ENCODE measurements at regions not wholly inside any gene's neighbourhood (a gene's known extent, or its start where the extent isn't known, plus 50 kb on each side); places are given as distances from the start of the nearest gene placed in this dataset.

- DNase-seq, result no peak
These were observed 188.4 kb downstream of the ABCC12 start for GRCh38 chr16:47967374-47967773.

DNA sequence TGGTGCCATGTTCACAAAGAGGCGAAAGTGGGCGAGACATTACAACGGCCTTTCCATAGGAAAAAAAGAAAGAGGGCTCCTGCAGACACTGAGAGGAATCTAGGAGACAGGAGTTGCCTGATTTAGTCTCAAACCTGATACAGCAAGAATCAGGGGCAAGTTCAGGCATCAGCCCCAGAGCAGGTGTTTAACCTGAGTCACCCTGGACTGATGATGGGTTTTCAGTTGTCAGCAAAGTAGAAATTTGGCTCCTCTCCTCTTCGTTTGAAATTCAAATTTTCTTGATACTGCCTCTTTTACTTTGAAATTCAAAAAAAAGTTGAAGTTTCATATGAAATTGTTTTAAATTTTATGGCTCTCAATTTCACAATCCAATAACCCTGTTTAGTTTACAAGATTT lies 189.5 kb downstream of the ABCC12 start:
- DNase-seq, result no peak

DNA sequence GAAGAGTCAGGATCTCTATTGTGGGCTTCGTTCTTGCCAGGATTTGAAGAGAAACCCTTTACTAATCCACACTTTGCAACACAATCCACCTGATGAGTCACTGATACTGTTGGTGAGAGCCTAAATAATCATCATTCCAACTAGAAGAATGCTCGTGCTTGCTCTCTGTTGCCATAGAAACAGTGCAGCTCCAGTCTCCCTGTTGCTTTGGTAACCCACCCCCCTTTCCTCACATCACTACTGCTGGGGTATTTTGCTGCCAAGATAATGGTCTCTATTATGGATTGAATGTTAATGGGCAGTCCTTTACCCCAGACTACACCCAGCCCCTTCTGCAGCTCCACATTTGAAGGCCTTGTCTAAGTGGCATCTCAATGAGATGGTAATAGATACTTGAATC lies 190.4 kb downstream of the ABCC12 start:
- DNase-seq, result no peak

DNA sequence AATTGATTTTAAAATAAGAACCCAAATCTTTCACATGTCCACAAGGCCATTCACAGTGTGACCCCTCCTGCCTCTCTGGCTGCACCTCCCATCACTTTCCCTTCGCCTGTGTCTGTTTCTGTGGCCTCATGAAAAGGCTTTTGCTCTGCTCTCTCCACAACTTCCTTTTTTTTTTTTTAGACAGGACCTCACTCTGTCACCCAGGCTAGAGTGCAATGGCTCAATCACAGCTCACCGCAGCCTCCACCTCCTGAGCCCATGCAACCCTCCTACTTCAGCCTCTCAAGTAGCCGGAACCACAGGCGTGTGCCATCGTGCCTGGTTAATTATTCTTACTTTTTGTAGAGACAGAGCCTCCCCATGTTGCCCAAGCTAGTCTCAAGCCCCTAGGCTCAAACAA lies 197.1 kb downstream of the ABCC12 start:
- DNase-seq, result no peak

- no peak for DNase-seq
These were observed 198.9 kb downstream of the ABCC12 start for GRCh38 chr16:47956916-47957315.

DNA sequence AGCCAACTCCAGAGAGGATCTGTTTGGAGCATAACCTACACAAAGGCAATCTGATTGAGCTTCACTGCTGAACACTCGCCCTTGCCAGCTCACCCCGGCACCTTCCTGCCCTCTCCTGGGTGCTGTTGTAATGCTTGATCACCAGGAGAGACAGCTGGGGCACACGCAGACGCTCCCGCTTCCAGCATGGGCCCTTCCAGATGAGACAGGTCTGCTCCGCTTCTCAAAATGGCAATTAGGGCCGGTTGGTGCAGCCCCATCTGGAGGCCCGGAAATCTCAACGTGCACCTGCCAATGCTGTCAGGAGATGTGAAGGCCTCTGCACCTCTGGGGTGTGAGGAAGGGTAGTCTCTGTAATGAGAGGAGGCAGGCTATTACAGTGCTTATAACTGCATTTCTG lies 206.1 kb downstream of the ABCC12 start:
- no peak for DNase-seq

DNA sequence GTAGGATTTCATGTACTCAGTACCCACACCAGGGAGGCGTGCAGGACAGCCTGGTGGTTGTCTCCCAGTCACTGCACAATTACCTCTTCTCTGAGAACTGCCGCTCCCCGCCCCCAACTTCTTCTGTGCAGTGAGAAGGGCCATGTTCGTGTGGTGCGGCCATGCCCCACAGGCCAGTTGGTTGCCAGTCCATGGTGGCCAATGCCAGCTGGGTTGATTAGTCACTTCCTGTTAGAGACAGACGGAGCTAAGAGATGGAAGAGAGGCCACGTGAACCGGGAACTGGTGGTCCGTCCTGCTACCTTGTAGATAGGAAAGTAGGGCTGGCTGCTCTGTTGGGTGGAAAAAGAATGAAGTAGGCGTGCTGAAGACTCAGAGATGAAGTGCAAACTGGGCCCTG lies 206.5 kb downstream of the ABCC12 start:
- DNase-seq, result no peak

DNA sequence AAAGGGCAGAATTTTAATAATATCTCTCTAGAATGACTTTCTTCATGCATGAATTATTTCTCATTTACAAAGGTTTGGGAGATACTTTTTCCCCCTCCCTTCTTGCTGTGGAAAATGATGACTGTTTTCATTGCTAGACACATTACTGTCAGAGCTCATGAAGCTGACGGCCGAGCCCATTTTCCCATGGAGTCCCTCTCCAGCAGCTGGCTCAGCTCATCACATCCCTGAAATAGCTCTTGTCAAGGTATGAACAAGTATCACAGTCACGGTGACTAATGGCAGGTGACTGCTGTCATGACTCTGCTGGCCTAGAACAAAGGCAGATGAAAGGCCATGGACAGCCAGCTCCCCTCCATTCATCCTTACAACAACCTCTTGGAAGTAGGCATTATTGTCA lies 208.1 kb downstream of the ABCC12 start:
- no peak for DNase-seq

GRCh38 chr16:47946092-47946491 lies 209.7 kb downstream of the ABCC12 start:
- no peak for DNase-seq

DNA sequence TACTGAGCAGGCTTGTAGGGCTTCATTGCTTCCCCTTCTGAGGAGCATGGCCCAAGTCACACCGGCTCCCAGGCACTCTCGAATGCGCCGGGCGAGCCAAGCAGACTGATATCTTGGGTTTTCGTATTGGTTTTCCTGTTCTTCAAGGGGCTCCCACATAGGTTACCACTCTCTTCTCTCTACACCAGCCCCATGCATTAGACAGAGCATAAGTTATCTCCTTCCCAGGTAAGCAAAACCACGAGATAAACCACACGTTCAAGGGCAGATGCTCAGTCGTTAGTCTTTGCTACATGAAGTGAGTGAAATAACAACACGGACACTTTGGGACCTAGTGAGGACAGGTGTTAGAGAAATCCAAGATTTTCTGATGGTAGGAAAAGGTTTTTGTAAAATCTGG lies 211.2 kb downstream of the ABCC12 start:
- DNase-seq, result no peak

DNA sequence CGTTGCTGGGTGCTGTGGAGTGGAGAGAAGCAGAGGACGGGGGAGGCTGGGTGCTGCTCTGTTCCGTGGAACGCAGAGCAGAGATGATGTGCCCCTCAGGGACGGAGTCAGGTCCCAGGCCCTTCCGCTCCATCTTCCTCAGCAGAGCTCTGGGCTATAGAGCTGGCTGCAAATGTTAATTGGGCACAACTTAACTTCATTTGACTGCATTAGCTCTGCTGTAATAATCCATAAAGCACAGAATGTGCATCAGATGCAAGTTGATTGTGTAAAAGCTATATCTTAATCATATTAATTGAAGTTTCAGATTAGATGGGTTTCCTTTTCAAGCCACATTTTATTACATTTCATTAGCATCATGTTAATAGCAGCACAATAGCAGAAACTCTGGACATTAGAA lies 212.6 kb downstream of the ABCC12 start:
- no peak for DNase-seq

- no peak for DNase-seq
These were observed 215.3 kb downstream of the ABCC12 start for GRCh38 chr16:47940466-47940865.

DNA sequence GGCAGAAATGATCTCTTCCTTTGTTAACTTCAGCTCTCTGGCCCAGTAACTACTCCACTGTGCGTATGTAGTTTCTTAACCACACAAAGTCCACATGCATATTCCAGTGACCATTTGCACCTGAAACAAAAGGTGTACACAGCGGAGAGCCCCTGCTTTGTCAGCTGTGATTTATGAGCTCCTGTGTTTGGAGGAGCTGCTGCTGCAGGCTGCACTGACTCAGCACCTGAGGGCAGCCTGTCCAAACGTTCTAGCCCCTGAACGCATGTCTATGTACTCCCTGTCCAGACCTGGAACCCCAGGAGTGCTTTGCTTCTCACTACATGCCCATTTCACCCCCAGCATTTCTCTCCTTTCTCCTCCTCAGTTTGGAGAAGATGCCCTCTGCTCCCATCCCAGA lies 216.1 kb downstream of the ABCC12 start:
- DNase-seq, result no peak

DNA sequence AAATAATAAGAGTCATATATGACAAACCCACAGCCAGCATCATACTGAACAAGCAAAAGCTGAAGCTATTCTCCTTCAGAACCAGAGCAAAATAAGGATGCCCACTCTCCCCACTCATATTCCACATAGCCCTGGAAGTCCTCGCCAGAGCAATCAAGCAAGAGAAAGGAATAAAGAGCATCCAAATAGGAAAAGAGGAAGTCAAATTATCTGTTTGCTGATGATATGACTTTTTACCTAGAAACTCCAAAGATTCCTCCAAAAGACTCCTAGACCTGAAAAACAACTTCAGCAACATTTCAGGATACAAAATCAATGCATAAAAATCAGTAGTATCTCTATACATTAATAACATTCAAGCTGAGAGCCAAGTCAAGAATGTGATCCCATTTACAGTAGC lies 217.5 kb downstream of the ABCC12 start:
- DNase-seq, result no peak

DNA sequence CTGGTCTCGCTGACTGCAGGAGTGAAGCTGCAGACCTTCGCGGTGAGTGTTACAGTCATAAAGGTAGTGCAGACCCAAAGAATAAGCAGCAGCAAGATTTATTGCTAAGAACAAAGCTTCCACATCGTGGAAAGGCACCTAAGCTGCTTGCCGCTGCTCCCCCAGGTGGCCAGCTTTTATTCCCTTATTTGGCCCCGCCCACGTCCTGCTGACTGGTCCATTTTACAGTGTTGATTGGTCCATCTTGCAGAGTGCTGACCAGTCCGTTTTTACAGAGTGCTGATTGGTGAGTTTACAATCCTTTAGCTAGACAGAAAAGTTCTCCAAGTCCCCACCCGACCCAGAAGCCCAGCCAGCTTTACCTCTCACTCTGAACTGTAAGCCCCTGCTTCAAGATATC lies 227.8 kb downstream of the ABCC12 start:
- DNase-seq, result no peak

- DNase-seq, result no peak
These were observed 228.5 kb downstream of the ABCC12 start for GRCh38 chr16:47927330-47927729.

DNA sequence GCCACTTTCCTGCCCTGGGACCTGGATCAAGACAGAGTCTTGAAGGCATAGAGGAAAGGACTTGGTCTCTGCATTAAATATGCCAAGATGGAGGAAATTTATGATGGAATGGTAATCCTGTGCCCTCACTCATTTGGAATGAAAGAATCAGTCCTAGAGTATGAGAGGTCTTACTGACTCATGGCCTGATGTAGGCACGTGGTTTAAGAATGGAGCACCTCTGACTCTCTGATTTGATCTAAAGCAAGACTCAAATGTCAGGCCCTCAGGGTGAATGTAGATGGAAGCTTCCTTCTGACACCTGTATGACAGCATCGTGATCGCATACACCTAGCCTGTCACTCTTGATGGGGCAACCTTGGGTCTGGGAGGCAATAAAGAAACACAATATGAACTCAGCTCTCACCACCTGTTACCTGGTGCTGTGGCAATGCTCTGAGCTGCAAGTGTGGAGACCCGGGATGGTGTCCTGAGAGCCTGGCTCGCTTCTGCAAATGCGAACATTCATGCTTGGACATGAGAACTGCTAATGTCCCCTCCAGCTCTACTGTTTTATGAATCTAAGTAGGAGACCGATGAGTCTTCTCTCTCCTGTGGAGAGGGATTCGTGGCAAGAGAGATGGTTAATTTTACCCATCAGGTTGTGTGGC lies 229.9 kb downstream of the ABCC12 start:
- DNase-seq, result no peak

DNA sequence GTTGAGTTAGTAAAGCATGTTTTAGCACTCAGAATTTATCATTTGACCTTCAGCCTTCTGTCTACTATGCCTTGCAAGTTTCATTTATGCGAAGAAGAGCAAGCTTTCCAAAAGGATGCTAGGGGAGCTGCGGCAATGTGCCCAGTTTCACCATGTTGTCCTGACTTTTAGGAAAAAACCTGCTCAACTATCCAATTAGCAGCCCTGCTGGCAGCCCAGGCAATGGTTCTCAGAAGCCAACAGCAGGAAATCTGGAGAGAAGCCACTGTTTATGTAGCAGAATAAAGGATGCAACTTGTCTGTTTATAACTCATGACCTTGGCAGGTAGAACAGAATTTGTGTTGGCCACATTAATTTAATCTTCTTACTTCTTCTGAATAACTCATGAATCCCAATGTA lies 230.8 kb downstream of the ABCC12 start:
- DNase-seq, result no peak

GRCh38 chr16:47921535-47921934 lies 234.3 kb downstream of the ABCC12 start:
- DNase-seq, result no peak

- DNase-seq, result no peak
These were observed 235.1 kb downstream of the ABCC12 start for GRCh38 chr16:47920709-47921108.

DNA sequence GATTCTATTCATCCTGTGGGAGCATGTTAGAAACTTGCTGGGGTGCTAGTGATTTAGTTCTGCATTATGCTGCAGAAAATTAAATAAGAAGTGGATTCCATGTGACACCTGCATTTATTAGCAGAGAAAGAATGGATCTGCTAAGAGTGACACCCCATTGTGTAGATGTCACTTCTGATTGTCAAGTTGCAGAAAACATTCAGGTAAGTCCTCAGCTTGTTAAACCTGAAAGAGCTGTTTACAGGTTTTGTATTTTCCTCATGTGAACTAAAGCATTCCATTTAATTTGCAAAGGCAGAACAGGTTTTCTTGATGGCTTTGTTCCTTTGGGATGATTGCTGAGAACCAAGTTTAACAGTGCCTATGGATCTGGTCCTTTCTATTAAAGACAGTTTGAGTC lies 238.7 kb downstream of the ABCC12 start:
- DNase-seq, result no peak

DNA sequence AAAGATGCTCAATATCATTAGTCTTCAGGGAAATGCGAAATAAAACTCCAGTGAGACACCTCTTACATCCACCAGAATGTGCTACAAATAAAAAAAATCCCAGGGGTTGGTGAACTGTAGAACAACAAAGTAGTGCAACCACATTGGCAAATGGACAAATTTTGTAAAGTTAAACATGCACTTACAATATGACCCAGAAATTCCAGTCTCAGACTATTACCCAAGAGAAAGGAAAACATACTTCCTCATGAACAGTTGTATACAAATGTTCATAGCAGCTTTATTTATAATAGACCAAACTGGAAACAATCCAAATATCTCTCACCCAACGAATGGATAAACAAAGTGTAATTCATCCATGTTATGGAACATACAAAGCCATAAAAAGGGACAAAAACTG lies 239.5 kb downstream of the ABCC12 start:
- DNase-seq, result no peak

DNA sequence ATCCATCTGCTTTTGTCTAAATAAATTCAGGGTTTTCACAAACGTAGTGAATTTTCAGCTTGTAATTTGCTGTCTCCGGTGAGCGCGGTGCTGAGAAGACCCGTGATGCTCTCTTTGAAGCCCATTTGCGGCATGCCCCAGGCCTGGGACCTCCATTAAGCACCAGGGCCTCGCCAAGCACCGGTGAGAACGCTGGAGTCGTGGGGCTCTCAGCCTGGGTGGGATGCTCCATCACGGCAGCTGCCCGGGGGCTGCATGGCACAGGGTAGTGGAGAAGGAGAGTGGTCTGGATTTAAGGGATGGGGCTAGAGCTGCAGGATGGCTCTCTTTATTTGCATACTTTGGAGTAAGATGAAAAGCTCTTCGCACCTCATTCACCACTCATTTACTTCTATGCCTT lies 248.7 kb downstream of the ABCC12 start:
- DNase-seq, result no peak

GRCh38 chr16:47905771-47906170 lies 250.0 kb downstream of the ABCC12 start:
- no peak for DNase-seq

- no peak for DNase-seq
These were observed 251.1 kb downstream of the ABCC12 start for GRCh38 chr16:47904691-47905090.

GRCh38 chr16:47903470-47903869 lies 252.3 kb downstream of the ABCC12 start:
- DNase-seq, result no peak
